HepG2 (cell line): ENCODE measurements at regions not wholly inside any gene's neighbourhood (a gene's known extent, or its start where the extent isn't known, plus 50 kb on each side); places are given as distances from the start of the nearest gene placed in this dataset.
"Not testable (repeated sequence)": the region's sequence is repeated elsewhere in the genome, so short reads cannot be mapped to it uniquely, and the experiment has no call there.

Experiments used
- ATAC-seq: fragments of 200-7000 bp; cut with Tn5 transposase; 3 replicates; pipeline ENCODE4 v1.9.1; 2020; ENCODE audit warnings: mild to moderate bottlenecking, moderate library complexity
- BruUV-seq: library from RNA; stranded (reverse); fragments of 400-500 nt; replicated peaks from 2 replicates; lab custom pipeline; 2021; lab: Mats Ljungman, UMichigan
- CTCF ChIA-PET: fragments of 300-600 bp; formaldehyde crosslinking; extraction: SDS; loops from one replicate; lab custom pipeline; 2021; ENCODE audit warnings: low total read pairs, inconsistent platforms, low intra/inter-chr PET ratio; lab: Yijun Ruan, JAX
- POLR2A ChIA-PET: fragments of 350-600 bp; sonication (Branson Sonifier 250); formaldehyde crosslinking; loops from one replicate; lab custom pipeline; 2020; ENCODE audit warnings: antibody characterized with exemption, inconsistent platforms; lab: Yijun Ruan, JAX
- DNase-seq: peaks from one replicate; pipeline ENCODE4 v3.0.0-alpha.2; 2015; ENCODE audit warnings: low spot score
- FAIRE-seq: peaks from 3 replicates; lab custom pipeline; 2011; peaks lifted over from hg19 to GRCh38; lab: Jason Lieb, UNC
- H2AFZ ChIP-seq: one replicate; pipeline ENCODE4 v1.6.1; 2011; ENCODE audit warnings: low read length, inconsistent platforms
- H3K27ac ChIP-seq: fragments of 300-600 bp; 3 replicates; pipeline ENCODE4 v1.8.0; 2011; ENCODE audit warnings: mixed run types, mild to moderate bottlenecking, mixed read lengths, low read length, inconsistent platforms; ENCODE audit not compliant: insufficient read depth; ENCODE audit errors: extremely low read length
- H3K27me3 ChIP-seq, 2 experiments: fragments of 200-600 bp in 1 of 2; 2 replicates in 1 of 2; 3 replicates in 1 of 2; pipeline versions ENCODE4 v1.6.0 to v1.8.0; 2011; ENCODE audit warnings: low read length in 2 of 2, mild to moderate bottlenecking in 2 of 2, moderate library complexity in 2 of 2, inconsistent platforms in 1 of 2; ENCODE audit not compliant: insufficient read depth in 2 of 2, control insufficient read depth in 1 of 2
- H3K36me3 ChIP-seq, 2 experiments: fragments of 200-600 bp in 1 of 2; replicated peaks in 1 of 2; 2 replicates in 1 of 2; 3 replicates in 1 of 2; pipeline versions ENCODE4 v1.5.1 to v1.8.0; 2011; ENCODE audit warnings: low read length in 2 of 2, inconsistent platforms in 1 of 2; ENCODE audit not compliant: insufficient read depth in 2 of 2, control insufficient read depth in 1 of 2
- H3K4me1 ChIP-seq: 2 replicates; pipeline ENCODE4 v1.5.1; 2012; ENCODE audit warnings: low read length, inconsistent platforms; ENCODE audit not compliant: insufficient read depth
- H3K4me2 ChIP-seq: 2 replicates; pipeline ENCODE4 v1.6.0; 2011; ENCODE audit warnings: low read depth, low read length, inconsistent platforms
- H3K4me3 ChIP-seq, 3 experiments: fragments of 200-600 bp in 1 of 3; sonication (generic), shearing (Covaris generic) in 1 of 3; replicated peaks in 1 of 3; 2 replicates each; pipeline ENCODE4 v1.5.1; 2011 to 2016; ENCODE audit warnings: low read length in 3 of 3, inconsistent platforms in 2 of 3, low read depth in 2 of 3, mild to moderate bottlenecking in 2 of 3, control low read depth in 1 of 3, mixed read lengths in 1 of 3; ENCODE audit not compliant: insufficient read depth in 1 of 3
- H3K79me2 ChIP-seq: one replicate; pipeline ENCODE4 v1.6.1; 2011; ENCODE audit warnings: low read length, inconsistent platforms; ENCODE audit not compliant: insufficient read depth
- H3K9ac ChIP-seq: 2 replicates; pipeline ENCODE4 v1.6.0; 2011; ENCODE audit warnings: mild to moderate bottlenecking, low read depth, low read length, inconsistent platforms; ENCODE audit not compliant: insufficient read depth
- H3K9me3 ChIP-seq: 2 replicates; pipeline ENCODE4 v1.5.1; 2012; ENCODE audit warnings: mild to moderate bottlenecking, low read length
- H4K20me1 ChIP-seq: 2 replicates; pipeline ENCODE4 v1.6.0; 2011; ENCODE audit warnings: inconsistent platforms, mild to moderate bottlenecking, low read length, moderate library complexity; ENCODE audit not compliant: insufficient read depth
- HES4 ChIP-seq: sonication (generic); formaldehyde crosslinking; IDR thresholded peaks from 2 replicates; pipeline ENCODE4 v1.9.0; 2021; ENCODE audit warnings: mild to moderate bottlenecking, missing genetic modification reagents, borderline replicate concordance
- WGBS: methylation state at CpG from one replicate; pipeline ENCODE4 v1.1.6; 2017; ENCODE audit warnings: low lambda C conversion rate; 5-methylcytosine and 5-hydroxymethylcytosine counted together
- in situ Hi-C: cut with HindIII; loops from 2 replicates; pipeline ENCODE4 v1.10.0; 2017; ENCODE audit warnings: low pct_unique_long_range_greater_than_20kb; ENCODE audit not compliant: extremely low pct_ligation_motif_present
- intact Hi-C: fragments of 100-400 bp; cut with micrococcal nuclease; formaldehyde crosslinking; loops from one replicate; pipeline ENCODE4 v1.10.0; 2022; ENCODE audit not compliant: unreplicated experiment

DNA sequence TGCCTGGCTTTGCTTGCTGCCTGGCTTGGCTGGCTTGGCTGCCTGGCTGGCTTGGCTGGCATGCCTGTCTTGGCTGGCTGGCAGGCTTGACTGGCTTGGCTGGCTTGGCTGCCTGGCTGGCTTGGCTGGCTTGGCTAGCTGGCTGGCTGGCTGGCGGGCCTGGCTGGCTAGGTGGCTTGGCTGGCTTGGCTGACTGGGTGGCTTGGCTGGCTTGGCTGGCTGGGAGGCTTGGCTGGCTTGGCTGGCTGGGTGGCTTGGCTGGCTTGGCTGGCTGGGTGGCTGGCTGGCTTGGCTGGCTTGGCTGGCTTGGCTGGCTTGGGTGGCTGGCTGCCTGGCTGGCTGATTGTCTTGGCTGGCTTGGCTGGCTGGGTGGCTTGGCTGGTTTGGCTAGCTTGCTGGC, 2826.4 kb downstream of the RPIA start:
- H4K20me1 ChIP-seq, H3K4me3 ChIP-seq, CTCF ChIA-PET, H3K4me1 ChIP-seq, H3K36me3 ChIP-seq, H2AFZ ChIP-seq, H3K79me2 ChIP-seq, H3K9me3 ChIP-seq, H3K27me3 ChIP-seq, H3K9ac ChIP-seq, H3K27ac ChIP-seq, DNase-seq, FAIRE-seq, BruUV-seq, H3K4me2 ChIP-seq, ATAC-seq, intact Hi-C loops, POLR2A ChIA-PET, in situ Hi-C loops: not testable (repeated sequence)
- 8% methylated on average over 1 of the region's 1 CpG for WGBS

DNA sequence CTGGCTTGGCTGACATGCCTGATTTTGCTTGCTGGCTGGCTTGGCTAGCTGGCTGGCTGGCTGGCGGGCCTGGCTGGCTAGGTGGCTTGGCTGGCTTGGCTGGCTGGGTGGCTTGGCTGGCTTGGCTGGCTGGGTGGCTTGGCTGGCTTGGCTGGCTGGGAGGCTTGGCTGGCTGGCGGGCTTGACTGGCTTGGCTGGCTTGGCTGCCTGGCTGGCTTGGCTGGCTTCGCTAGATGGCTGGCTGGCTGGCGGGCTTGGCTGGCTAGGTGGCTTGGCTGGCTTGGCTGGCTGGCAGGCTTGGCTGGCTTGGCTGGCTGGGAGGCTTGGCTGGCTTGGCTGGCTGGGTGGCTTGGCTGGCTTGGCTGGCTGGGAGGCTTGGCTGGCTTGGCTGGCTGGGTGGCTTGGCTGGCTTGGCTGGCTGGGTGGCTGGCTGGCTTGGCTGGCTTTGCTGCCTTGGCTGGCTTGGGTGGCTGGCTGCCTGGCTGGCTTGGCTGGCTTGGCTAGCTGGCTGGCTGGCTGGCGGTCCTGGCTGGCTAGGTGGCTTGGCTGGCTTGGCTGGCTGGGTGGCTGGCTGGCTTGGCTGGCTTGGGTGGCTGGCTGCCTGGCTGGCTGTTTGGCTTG, 2827.0 kb downstream of the RPIA start:
- H2AFZ ChIP-seq, CTCF ChIA-PET, H3K9ac ChIP-seq, H3K27ac ChIP-seq, H4K20me1 ChIP-seq, H3K36me3 ChIP-seq, H3K27me3 ChIP-seq, H3K4me2 ChIP-seq, H3K4me1 ChIP-seq, in situ Hi-C loops, DNase-seq, ATAC-seq, FAIRE-seq, intact Hi-C loops, H3K79me2 ChIP-seq, H3K9me3 ChIP-seq, H3K4me3 ChIP-seq, BruUV-seq, POLR2A ChIA-PET: not testable (repeated sequence)
- WGBS = 14% methylated on average over 3 of the region's 5 CpGs
- 0 out of 2 replicates have a peak, but pooled peaks have one; percentile 38 for TF ChIP-seq HES4 (CRISPR knock-in tag)

DNA sequence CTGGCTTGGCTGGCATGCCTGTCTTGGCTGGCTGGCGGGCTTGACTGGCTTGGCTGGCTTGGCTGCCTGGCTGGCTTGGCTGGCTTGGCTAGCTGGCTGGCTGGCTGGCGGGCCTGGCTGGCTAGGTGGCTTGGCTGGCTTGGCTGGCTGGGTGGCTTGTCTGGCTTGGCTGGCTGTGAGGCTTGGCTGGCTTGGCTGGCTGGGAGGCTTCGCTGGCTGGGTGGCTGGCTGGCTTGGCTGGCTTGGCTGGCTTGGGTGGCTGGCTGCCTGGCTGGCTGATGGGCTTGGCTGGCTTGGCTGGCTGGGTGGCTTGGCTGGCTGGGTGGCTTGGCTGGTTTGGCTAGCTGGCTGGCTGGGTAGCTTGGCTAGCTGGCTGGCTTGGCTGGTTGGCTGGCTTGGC, 2827.9 kb downstream of the RPIA start:
- in situ Hi-C loops, H3K36me3 ChIP-seq, H2AFZ ChIP-seq, DNase-seq, H3K4me3 ChIP-seq, CTCF ChIA-PET, H3K79me2 ChIP-seq, H3K4me1 ChIP-seq, FAIRE-seq, H3K9me3 ChIP-seq, intact Hi-C loops, H3K27ac ChIP-seq, H4K20me1 ChIP-seq, POLR2A ChIA-PET, ATAC-seq, H3K9ac ChIP-seq, H3K4me2 ChIP-seq, H3K27me3 ChIP-seq, BruUV-seq: not testable (repeated sequence)
- no CpG with 5 or more reads among the region's 3 CpGs for WGBS

DNA sequence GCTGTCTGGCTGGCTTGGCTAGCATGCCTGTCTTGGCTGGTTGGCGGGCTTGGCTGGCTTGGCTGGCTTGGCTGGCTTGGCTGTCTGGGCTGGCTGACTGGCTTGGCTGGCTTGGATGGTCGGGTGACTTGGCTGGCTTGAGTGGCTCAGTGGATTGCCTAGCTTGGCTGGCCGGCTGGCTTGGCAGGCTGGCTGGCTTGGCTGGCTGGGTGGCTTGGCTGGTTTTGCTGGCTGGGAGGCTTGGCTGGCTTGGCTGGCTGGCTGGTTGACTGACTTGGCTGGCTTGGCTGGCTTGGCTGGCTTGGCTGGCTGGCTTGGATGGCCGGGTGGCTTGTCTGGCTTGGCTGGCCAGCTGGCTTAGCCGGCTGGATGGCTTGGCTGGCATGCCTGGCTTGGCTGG, 2828.4 kb downstream of the RPIA start:
- H3K4me3 ChIP-seq, H3K27me3 ChIP-seq, H3K9ac ChIP-seq, ATAC-seq, BruUV-seq, H4K20me1 ChIP-seq, H3K36me3 ChIP-seq, H3K79me2 ChIP-seq, H3K4me1 ChIP-seq, H3K27ac ChIP-seq, CTCF ChIA-PET, POLR2A ChIA-PET, H2AFZ ChIP-seq, DNase-seq, in situ Hi-C loops, intact Hi-C loops, H3K4me2 ChIP-seq, FAIRE-seq, H3K9me3 ChIP-seq: not testable (repeated sequence)
- WGBS = 0% methylated on average over 2 of the region's 5 CpGs
